ENCODE measurements at regions not wholly inside any gene's neighbourhood (a gene's known extent, or its start where the extent isn't known, plus 50 kb on each side); places are given as distances from the start of the nearest gene placed in this dataset.

DNA sequence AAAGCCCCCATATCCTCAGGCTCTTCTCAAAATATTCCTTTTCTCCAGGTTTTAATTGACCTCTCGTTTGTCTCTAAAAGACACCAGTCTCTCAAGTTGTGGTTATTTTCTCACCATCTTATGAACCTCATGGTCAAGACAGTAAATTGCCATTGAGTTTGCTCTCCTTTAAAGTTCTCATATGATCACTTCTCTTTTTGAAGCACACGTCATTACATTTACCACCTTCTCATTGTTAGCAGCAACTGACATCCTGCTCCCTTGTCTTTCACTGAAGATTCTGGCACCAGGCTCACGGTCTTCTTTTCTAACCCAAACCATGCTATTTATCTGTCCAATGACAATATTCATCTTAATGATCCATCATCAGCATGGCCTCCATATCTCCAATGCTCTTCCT is 324.2 kb downstream of the TMA16 start:
- H3K27ac ChIP-seq = no peak overlapping the region
- H3K36me3 ChIP-seq = no peaks in the 10 kb centered on the region
- DNase-seq (ENCODE audit: low spot score) = no peak
- Mint-ChIP-seq H3K36me3 (no peaks in the 10 kb centered on the region), H3K27me3 (ENCODE audit: insufficient read depth, low read depth) (no peaks in the 10 kb centered on the region), H3K4me3 (no peak overlapping the region), H3K4me1 (no peaks in the 10 kb centered on the region), H3K27ac (no peak overlapping the region), H3K9me3 (no peaks in the 10 kb centered on the region)
- H3K27me3 ChIP-seq = no peaks in the 10 kb centered on the region
- TF ChIP-seq EZH2phosphoT487 (IDR thresholded peaks at IDR 0.05) (no peak), EZH2 (IDR thresholded peaks at IDR 0.05) (no peak)
- no peaks in the 10 kb centered on the region for H4K20me1 ChIP-seq (ENCODE audit: low read depth)
- H3F3A ChIP-seq (ENCODE audit: low read depth) = no peaks in the 10 kb centered on the region
- H3K4me1 ChIP-seq = no peaks in the 10 kb centered on the region
- no peak overlapping the region for H3K4me2 ChIP-seq
- H3K9ac ChIP-seq = no peak overlapping the region
- H2AFZ ChIP-seq (replicated peaks) = no peak overlapping the region
- no peak overlapping the region for H3K4me3 ChIP-seq
- H3K9me3 ChIP-seq (ENCODE audit: low read depth) = no peaks in the 10 kb centered on the region
- H3K79me2 ChIP-seq (ENCODE audit: low read depth) = no peaks in the 10 kb centered on the region

DNA sequence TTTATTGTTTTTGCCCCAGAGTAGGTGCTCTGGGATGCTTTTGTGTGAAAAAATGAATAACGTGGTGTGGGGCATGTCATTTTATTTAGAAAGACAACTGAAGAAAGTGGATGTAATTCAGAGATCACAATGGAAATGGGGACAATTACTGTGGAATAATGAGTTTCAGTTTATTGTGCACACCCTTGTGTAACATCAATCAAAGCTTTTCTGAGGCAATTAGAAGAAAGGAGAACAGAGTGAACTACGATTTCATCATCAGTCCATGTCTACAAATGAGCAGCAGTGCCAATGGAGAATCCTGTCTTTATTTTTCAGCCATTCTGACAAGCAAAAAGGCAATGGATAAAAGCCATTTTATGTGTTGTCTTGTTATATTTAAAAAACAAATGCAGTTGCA is 339.2 kb downstream of the TMA16 start:
- Mint-ChIP-seq H3K4me3 (no peak overlapping the region), H3K27ac (no peak overlapping the region), H3K27me3 (ENCODE audit: insufficient read depth, low read depth) (no peaks in the 10 kb centered on the region), H3K36me3 (no peaks in the 10 kb centered on the region), H3K4me1 (no peaks in the 10 kb centered on the region), H3K9me3 (no peaks in the 10 kb centered on the region)
- no peaks in the 10 kb centered on the region for H3K27me3 ChIP-seq
- no peak overlapping the region for H3K4me3 ChIP-seq
- H4K20me1 ChIP-seq (ENCODE audit: low read depth) = no peaks in the 10 kb centered on the region
- H3K9me3 ChIP-seq (ENCODE audit: low read depth) = no peaks in the 10 kb centered on the region
- H2AFZ ChIP-seq (replicated peaks) = no peak overlapping the region
- H3K4me1 ChIP-seq = no peaks in the 10 kb centered on the region
- H3K79me2 ChIP-seq (ENCODE audit: low read depth) = no peaks in the 10 kb centered on the region
- no peak overlapping the region for H3K27ac ChIP-seq
- TF ChIP-seq EZH2phosphoT487 (IDR thresholded peaks at IDR 0.05) (no peak), EZH2 (IDR thresholded peaks at IDR 0.05) (no peak)
- TF ChIP-seq, protein P1, sequence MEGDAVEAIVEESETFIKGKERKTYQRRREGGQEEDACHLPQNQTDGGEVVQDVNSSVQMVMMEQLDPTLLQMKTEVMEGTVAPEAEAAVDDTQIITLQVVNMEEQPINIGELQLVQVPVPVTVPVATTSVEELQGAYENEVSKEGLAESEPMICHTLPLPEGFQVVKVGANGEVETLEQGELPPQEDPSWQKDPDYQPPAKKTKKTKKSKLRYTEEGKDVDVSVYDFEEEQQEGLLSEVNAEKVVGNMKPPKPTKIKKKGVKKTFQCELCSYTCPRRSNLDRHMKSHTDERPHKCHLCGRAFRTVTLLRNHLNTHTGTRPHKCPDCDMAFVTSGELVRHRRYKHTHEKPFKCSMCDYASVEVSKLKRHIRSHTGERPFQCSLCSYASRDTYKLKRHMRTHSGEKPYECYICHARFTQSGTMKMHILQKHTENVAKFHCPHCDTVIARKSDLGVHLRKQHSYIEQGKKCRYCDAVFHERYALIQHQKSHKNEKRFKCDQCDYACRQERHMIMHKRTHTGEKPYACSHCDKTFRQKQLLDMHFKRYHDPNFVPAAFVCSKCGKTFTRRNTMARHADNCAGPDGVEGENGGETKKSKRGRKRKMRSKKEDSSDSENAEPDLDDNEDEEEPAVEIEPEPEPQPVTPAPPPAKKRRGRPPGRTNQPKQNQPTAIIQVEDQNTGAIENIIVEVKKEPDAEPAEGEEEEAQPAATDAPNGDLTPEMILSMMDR (IDR thresholded peaks at IDR 0.05) = no peak
- H3K9ac ChIP-seq = no peak overlapping the region
- H3F3A ChIP-seq (ENCODE audit: low read depth) = no peaks in the 10 kb centered on the region
- no peak for DNase-seq (ENCODE audit: low spot score)
- H3K4me2 ChIP-seq = no peak overlapping the region
- no peaks in the 10 kb centered on the region for H3K36me3 ChIP-seq

DNA sequence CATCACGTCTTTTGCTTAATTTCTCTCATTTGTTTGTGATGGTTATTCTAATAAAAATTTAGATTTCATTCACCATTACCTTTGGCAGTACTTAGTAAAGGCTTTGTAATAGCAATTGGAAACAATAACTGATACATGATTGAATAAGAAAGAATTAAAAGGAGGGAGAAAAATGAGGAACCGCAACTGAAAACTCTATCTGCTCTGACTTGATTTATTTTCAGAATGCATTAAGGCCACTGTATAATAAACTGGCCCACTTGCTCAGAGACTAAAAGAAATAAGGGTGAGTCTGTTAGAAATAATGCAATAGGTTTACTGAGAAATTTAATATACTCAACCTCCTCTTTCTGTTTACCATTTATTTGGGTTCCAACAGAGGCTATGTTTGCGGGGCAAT is 351.5 kb downstream of the TMA16 start:
- Histone ChIP-seq H3K36me3 (no peaks in the 10 kb centered on the region), H3K4me3 (no peak overlapping the region), H3F3A (ENCODE audit: low read depth) (no peaks in the 10 kb centered on the region), H3K27me3 (no peaks in the 10 kb centered on the region), H3K9me3 (ENCODE audit: low read depth) (no peaks in the 10 kb centered on the region), H4K20me1 (ENCODE audit: low read depth) (no peaks in the 10 kb centered on the region), H3K4me1 (no peaks in the 10 kb centered on the region), H3K79me2 (ENCODE audit: low read depth) (no peaks in the 10 kb centered on the region), H3K27ac (no peak overlapping the region), H3K9ac (no peak overlapping the region), H3K4me2 (no peak overlapping the region), H2AFZ (replicated peaks) (no peak overlapping the region)
- TF ChIP-seq, protein P1 (IDR thresholded peaks at IDR 0.05) = no peak
- TF ChIP-seq EZH2phosphoT487 (IDR thresholded peaks at IDR 0.05) (no peak), EZH2 (IDR thresholded peaks at IDR 0.05) (no peak)
- no peak overlapping the region for H3K27ac Mint-ChIP-seq
- no peaks in the 10 kb centered on the region for H3K4me1 Mint-ChIP-seq
- H3K36me3 Mint-ChIP-seq = no peaks in the 10 kb centered on the region
- H3K4me3 Mint-ChIP-seq = no peak overlapping the region
- H3K27me3 Mint-ChIP-seq (ENCODE audit: insufficient read depth, low read depth) = no peaks in the 10 kb centered on the region
- no peak for DNase-seq (ENCODE audit: low spot score)
- no peaks in the 10 kb centered on the region for H3K9me3 Mint-ChIP-seq

DNA sequence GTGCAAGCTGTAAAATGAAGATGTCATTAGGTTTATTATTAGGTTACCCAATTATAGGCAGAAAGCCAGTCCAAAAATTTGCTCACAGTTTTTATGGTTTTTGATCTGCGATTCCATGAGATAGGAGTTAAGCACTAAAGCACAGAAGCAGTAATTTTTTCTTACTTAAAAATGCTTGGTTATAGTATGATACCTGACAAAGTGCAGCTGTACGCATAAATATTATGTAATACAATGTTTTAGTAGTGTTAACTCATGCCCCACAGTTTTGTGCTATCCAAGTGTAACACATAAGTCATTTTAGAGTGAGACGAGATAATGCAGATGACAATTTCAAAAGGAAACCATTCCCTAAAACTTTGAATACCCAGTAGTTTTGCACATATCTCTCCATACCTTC is 357.8 kb downstream of the TMA16 start:
- no peak overlapping the region for H3K9ac ChIP-seq
- no peaks in the 10 kb centered on the region for H3F3A ChIP-seq (ENCODE audit: low read depth)
- H3K4me3 ChIP-seq = no peak overlapping the region

More for the DNA sequence above, 357.8 kb downstream of the TMA16 start:
- Histone ChIP-seq H3K27me3 (no peaks in the 10 kb centered on the region), H3K36me3 (no peaks in the 10 kb centered on the region), H3K4me2 (no peak overlapping the region), H3K27ac (no peak overlapping the region), H2AFZ (replicated peaks) (no peak overlapping the region), H3K4me1 (no peaks in the 10 kb centered on the region), H4K20me1 (ENCODE audit: low read depth) (no peaks in the 10 kb centered on the region), H3K9me3 (ENCODE audit: low read depth) (no peaks in the 10 kb centered on the region), H3K79me2 (ENCODE audit: low read depth) (no peaks in the 10 kb centered on the region)
- Mint-ChIP-seq H3K36me3 (no peaks in the 10 kb centered on the region), H3K27ac (no peak overlapping the region), H3K4me3 (no peak overlapping the region), H3K27me3 (ENCODE audit: insufficient read depth, low read depth) (no peaks in the 10 kb centered on the region), H3K9me3 (no peaks in the 10 kb centered on the region), H3K4me1 (no peaks in the 10 kb centered on the region)
- no peak for TF ChIP-seq EZH2phosphoT487 (IDR thresholded peaks at IDR 0.05)
- TF ChIP-seq, protein P1 (IDR thresholded peaks at IDR 0.05) = no peak
- TF ChIP-seq EZH2 (IDR thresholded peaks at IDR 0.05) = no peak
- no peak for DNase-seq (ENCODE audit: low spot score)
